Dendritic cell treated with granulocyte-macrophage colony-stimulating factor and Interleukin-4, amounts not matched to agents 40 ng/mL and 50 ng/mL, for 4 days (primary cell): ENCODE measurements at regions not wholly inside any gene's neighbourhood (a gene's known extent, or its start where the extent isn't known, plus 50 kb on each side); places are given as distances from the start of the nearest gene placed in this dataset.

Experiments used
- H3K27ac Mint-ChIP-seq: one replicate; pipeline ENCODE4 v1.8.0; 2022; ENCODE audit warnings: mild to moderate bottlenecking, mixed read lengths
- H3K27me3 Mint-ChIP-seq: one replicate; pipeline ENCODE4 v1.8.0; 2022; ENCODE audit warnings: mild to moderate bottlenecking, mixed read lengths
- H3K36me3 Mint-ChIP-seq: one replicate; pipeline ENCODE4 v1.8.0; 2022; ENCODE audit warnings: low read depth, mixed read lengths
- H3K4me1 Mint-ChIP-seq: one replicate; pipeline ENCODE4 v1.8.0; 2022; ENCODE audit warnings: low read depth, mixed read lengths
- H3K4me3 Mint-ChIP-seq: one replicate; pipeline ENCODE4 v1.8.0; 2022; ENCODE audit warnings: mild to moderate bottlenecking, moderate library complexity, mixed read lengths
- H3K9me3 Mint-ChIP-seq: one replicate; pipeline ENCODE4 v1.8.0; 2022; ENCODE audit warnings: mixed read lengths
- intact Hi-C: fragments of 100-400 bp; cut with micrococcal nuclease; formaldehyde crosslinking; loops from one replicate; pipeline ENCODE4 v1.15.0; 2022

DNA sequence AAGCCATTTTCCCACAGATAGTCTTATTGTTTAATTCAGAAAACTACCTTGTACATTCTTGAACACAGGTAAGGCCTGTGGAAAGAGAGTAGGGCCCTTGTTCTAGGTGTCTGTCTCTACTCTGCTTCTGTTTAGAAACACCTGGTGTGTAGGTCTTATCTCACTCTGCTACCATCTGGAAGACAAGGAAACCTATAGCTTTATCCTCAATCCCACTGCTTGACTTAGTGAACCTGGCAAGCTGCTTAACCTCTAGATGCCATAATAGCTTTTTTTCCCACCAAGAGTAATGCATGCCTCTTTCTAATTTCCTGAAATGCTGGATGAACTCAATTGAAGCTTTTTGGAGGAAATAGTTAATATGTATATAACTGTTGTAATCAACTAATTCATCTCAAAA is 82.6 kb upstream of the RAP2B start:
- no peak overlapping the region for H3K27ac Mint-ChIP-seq
- intact Hi-C loops = no loop called here
- H3K9me3 Mint-ChIP-seq = no peaks in the 10 kb centered on the region
- peaks cover 5% of the 10 kb centered on the region for H3K4me1 Mint-ChIP-seq
- no peaks in the 10 kb centered on the region for H3K36me3 Mint-ChIP-seq
- H3K4me3 Mint-ChIP-seq = no peak overlapping the region
- H3K27me3 Mint-ChIP-seq = no peaks in the 10 kb centered on the region

DNA sequence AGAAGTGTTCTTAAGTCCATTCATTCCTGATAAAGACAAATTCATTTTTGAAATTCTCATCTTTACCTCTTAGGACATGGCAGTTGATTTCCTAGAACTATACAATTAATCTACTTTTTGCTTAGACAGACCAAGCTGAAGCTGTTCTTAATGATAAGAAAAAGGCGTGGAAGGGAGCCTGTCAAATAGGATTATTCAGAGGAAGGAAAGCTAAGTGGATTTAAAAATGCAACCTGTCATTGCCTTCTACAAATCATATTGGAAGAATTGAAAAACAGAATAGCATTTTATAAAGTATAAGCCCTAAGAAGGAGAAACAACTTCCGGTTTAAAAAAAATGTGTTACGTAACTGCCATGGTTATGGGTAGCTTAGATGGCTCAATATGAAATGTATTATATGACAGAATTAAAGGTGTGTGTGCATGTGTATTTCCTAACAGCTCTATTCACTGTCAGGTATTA is 81.2 kb upstream of the RAP2B start:
- H3K27me3 Mint-ChIP-seq = no peaks in the 10 kb centered on the region
- H3K27ac Mint-ChIP-seq = no peak overlapping the region
- no peaks in the 10 kb centered on the region for H3K36me3 Mint-ChIP-seq

DNA sequence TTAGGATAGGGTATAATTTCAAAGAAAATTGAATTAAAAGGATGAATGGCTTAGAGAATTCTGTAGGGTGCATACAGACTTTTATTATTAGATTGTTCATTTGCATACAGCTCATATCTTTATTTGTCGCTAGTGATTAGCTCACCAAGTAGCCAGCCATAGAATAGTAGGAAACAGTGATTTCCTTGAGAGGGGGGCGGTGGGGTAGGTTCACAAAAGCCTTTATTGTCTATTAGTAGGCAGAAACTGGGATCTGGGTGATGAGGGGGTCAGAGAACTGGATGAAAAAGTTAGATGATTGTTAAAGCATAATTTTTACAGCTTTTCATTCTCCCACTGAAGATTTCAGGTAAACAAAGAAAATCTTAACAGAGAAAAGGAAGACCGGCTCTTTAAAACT is 77.6 kb upstream of the RAP2B start:
- no peaks in the 10 kb centered on the region for H3K36me3 Mint-ChIP-seq
- no peak overlapping the region for H3K4me3 Mint-ChIP-seq
- intact Hi-C loops = no loop called here
- no peaks in the 10 kb centered on the region for H3K4me1 Mint-ChIP-seq
- H3K9me3 Mint-ChIP-seq = no peaks in the 10 kb centered on the region
- no peak overlapping the region for H3K27ac Mint-ChIP-seq
- H3K27me3 Mint-ChIP-seq = no peaks in the 10 kb centered on the region

More for the DNA sequence above, 81.2 kb upstream of the RAP2B start:
- H3K9me3 Mint-ChIP-seq = no peaks in the 10 kb centered on the region
- intact Hi-C loops = no loop called here
- H3K4me3 Mint-ChIP-seq = no peak overlapping the region
- no peaks in the 10 kb centered on the region for H3K4me1 Mint-ChIP-seq

DNA sequence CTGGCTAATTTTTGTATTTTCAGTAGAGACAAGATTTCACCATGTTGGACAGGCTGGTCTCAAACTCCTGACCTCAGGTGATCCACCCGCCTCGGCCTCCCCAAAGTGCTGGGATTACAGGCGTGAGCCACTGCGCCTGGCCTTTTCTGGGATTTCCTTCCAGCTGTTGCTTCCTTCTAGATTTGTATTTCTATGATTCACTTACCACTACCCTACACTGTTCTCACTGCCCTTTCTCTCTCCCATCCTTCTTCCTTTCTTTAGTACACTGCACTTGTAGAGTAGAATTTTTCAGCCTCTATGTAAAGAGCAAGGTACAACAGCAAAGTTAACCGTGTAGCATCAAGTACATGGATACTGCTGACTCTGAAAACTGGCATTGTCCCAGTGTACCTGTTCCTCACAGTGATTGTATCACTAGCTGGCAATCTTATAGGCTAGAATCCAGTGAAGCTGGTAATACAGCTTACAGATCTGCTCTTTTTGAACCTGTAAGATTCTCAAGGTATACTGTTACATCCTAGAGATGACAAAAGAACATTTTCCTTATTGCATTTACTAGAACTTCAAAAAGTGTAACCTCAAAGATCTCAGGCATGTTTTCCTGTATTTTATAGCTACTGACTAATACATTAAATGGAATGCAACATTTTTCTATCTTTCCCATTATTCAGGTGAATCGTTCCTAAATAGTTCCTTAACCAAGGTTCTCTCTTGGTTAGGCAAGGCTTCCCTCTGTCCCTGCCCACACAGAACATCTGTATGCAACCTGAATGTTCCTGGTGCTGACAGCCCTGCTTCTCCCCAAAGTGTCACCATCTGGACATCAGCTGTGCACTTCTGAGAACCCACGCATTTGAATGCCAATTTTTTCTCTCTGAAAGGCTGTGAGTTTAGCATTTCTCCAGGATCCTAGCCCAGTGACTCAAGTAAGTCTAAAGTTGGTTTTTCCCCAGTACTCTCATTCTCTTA is 74.1 kb upstream of the RAP2B start:
- Mint-ChIP-seq H3K4me3 (no peak overlapping the region), H3K36me3 (no peaks in the 10 kb centered on the region), H3K27me3 (no peaks in the 10 kb centered on the region), H3K9me3 (no peaks in the 10 kb centered on the region), H3K27ac (no peak overlapping the region), H3K4me1 (no peaks in the 10 kb centered on the region)
- intact Hi-C loops = no loop called here

DNA sequence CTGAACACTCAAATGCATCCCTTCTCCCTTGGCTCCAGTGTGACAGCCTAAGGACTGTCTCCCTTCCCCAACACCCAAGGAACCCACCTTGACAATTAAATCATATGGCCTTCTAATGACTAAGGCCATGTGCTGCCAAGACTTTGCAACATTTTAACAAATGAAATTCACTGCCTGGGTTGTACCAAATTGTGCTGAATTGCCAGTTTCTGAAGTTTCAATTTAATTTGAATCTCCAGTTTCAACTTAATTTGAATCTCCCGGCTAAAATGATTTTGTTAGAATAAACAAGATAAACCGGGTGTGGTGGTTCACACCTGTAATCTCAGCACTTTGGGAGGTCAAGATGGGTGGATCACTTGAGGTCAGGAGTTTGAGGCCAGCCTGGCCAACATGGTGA is 72.4 kb upstream of the RAP2B start:
- no peak overlapping the region for H3K4me3 Mint-ChIP-seq
- intact Hi-C loops = no loop called here

DNA sequence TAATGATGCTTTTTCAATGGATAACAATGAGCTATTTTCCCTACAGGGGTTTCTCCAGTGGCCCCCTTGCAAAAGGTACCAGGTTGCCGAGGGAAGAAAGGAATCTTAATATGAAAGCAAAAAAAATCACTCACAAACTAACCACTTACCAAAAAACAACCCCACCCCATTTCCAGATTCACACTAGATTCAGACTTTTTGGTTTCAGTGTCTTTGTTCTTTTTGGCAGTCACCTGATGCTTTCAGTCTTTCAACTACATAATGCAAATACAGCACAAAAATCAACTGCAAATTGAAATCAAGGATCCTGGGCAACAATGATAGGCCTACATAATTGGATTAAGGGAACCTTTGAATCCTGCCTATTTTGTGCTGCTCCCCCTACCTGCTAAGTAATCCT is 71.1 kb upstream of the RAP2B start:
- Mint-ChIP-seq H3K27ac (no peak overlapping the region), H3K27me3 (no peaks in the 10 kb centered on the region), H3K9me3 (no peaks in the 10 kb centered on the region), H3K4me1 (no peaks in the 10 kb centered on the region), H3K36me3 (no peaks in the 10 kb centered on the region), H3K4me3 (no peak overlapping the region)
- intact Hi-C loops = no loop called here

More for the DNA sequence above, 72.4 kb upstream of the RAP2B start:
- Mint-ChIP-seq H3K36me3 (no peaks in the 10 kb centered on the region), H3K27ac (no peak overlapping the region), H3K9me3 (no peaks in the 10 kb centered on the region), H3K4me1 (no peaks in the 10 kb centered on the region), H3K27me3 (no peaks in the 10 kb centered on the region)

DNA sequence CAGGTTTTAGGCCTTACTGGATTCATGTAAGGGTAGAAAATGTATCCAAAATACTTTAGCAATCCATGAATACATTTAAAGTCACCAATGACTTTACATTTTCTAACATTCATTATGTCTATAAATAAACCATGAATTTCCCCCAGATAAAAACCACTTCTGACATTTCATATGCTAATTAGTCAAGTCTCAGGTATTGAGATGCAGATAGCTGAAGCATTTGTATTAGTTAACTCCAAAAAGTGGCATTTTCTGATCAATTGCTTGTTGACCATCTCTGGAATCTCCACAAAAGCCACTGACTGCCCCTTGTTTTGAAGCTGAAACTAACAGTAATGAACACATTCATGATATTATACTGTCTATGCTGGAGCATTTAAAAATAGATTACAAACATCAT is 68.4 kb upstream of the RAP2B start:
- Mint-ChIP-seq H3K27me3 (no peaks in the 10 kb centered on the region), H3K9me3 (no peaks in the 10 kb centered on the region), H3K27ac (no peak overlapping the region), H3K36me3 (no peaks in the 10 kb centered on the region), H3K4me1 (no peaks in the 10 kb centered on the region), H3K4me3 (no peak overlapping the region)
- intact Hi-C loops = no loop called here

DNA sequence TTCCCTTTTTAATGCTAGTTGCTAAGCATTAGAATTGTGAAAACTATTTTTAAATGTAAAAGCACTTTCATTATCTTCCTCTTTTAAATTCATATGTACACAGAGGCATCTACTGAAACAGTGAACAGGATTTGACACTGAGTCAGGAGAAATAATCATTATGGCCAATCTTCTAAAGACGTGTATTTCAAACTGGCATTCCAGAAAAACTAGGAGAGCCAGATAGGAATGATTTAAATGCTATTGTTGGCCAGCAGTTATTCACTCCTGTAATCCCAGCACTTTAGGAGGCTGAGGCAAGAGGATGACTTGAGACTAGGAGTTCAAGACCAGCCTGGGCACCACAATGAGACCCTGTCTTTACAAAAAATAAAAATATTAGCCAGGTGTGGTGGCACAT is 67.6 kb upstream of the RAP2B start:
- no peaks in the 10 kb centered on the region for H3K4me1 Mint-ChIP-seq
- no peak overlapping the region for H3K27ac Mint-ChIP-seq
- intact Hi-C loops = no loop called here
- no peak overlapping the region for H3K4me3 Mint-ChIP-seq
- H3K9me3 Mint-ChIP-seq = no peaks in the 10 kb centered on the region
- no peaks in the 10 kb centered on the region for H3K36me3 Mint-ChIP-seq
- no peaks in the 10 kb centered on the region for H3K27me3 Mint-ChIP-seq

DNA sequence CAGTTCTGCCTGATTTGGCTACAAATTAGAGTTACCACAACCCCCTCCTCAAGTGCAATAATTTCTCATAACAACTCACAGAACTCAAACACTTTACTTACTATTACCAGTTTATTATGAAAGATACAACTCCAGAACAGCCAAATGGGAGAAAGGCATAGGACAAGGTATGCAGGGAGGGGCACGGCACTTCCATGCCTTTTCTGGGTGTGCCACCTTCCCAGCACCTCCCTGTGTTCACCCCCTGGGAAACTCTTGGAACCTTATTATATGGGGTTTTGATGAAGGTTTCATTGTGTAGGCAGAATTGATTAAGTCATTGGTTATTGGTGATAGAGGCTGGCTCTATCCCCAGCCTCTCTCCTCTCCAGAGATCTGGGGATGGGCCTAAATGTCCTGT is 66.6 kb upstream of the RAP2B start:
- intact Hi-C loops = no loop called here
- Mint-ChIP-seq H3K27ac (no peak overlapping the region), H3K4me1 (no peaks in the 10 kb centered on the region), H3K36me3 (no peaks in the 10 kb centered on the region), H3K27me3 (no peaks in the 10 kb centered on the region), H3K4me3 (no peak overlapping the region), H3K9me3 (no peaks in the 10 kb centered on the region)

DNA sequence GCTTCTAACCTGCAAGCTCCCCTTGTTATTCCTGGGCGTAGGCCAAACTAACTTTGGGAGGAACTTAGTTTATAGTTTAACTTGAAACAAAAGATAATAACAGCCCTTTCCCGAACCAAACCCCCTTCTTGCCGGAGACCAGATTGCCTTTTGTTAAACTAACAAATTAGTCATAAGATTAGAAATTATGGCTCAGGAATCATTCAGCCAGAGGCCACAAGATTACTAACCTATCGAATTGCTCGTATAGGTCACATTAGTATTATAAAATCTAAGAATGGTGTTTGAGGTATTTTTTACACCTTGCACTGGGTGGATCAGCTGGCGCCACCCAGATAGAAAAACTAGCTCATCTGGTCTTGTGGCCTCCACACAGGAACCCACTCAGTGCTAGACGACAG is 65.3 kb upstream of the RAP2B start:
- H3K36me3 Mint-ChIP-seq = no peaks in the 10 kb centered on the region
- no peaks in the 10 kb centered on the region for H3K4me1 Mint-ChIP-seq
- no peaks in the 10 kb centered on the region for H3K9me3 Mint-ChIP-seq
- H3K4me3 Mint-ChIP-seq = no peak overlapping the region
- intact Hi-C loops = no loop called here
- no peaks in the 10 kb centered on the region for H3K27me3 Mint-ChIP-seq
- no peak overlapping the region for H3K27ac Mint-ChIP-seq

DNA sequence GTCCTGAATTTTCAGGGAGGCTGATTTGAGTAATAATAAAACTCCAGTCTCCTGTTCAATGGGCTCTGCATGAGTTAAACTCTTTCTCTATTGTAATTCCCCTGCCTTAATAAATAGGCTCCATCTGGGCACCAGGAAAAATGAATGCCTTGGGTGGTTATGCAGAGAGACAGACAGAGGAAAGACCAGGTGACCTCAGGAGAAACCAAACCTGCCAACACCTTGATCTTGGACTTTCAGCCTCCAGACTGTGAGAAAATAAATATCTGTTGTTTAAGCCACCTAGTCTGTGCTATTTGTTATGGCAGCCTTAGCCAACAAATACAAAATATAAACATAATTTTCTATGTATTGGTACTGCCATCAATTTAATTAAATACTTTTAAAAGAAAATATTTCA is 64.8 kb upstream of the RAP2B start:
- intact Hi-C loops = no loop called here

DNA sequence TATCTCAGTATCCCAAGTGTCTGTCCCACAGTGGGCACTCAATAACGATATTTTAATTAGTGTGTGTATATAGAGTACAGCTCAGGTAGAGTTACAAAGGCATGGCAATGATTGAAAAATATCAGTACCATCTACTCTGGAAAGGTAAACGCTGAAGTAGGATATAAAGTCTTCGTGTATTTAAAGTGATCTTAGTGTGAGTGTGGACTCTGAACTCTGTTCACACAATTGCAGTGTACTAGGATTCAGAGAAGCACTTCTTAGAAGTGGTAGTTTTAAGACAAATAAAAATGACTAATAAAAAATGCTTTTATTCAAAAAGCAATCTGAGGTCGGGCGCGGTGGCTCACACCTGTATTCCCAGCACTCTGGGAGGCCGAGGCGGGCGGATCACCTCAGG is 62.9 kb upstream of the RAP2B start:
- Mint-ChIP-seq H3K27me3 (no peaks in the 10 kb centered on the region), H3K9me3 (no peaks in the 10 kb centered on the region), H3K27ac (no peak overlapping the region), H3K36me3 (no peaks in the 10 kb centered on the region), H3K4me3 (no peak overlapping the region), H3K4me1 (no peaks in the 10 kb centered on the region)
- intact Hi-C loops = no loop called here

More for the DNA sequence above, 64.8 kb upstream of the RAP2B start:
- H3K9me3 Mint-ChIP-seq = no peaks in the 10 kb centered on the region
- no peak overlapping the region for H3K4me3 Mint-ChIP-seq
- H3K4me1 Mint-ChIP-seq = no peaks in the 10 kb centered on the region
- H3K36me3 Mint-ChIP-seq = no peaks in the 10 kb centered on the region
- H3K27ac Mint-ChIP-seq = no peak overlapping the region
- no peaks in the 10 kb centered on the region for H3K27me3 Mint-ChIP-seq

DNA sequence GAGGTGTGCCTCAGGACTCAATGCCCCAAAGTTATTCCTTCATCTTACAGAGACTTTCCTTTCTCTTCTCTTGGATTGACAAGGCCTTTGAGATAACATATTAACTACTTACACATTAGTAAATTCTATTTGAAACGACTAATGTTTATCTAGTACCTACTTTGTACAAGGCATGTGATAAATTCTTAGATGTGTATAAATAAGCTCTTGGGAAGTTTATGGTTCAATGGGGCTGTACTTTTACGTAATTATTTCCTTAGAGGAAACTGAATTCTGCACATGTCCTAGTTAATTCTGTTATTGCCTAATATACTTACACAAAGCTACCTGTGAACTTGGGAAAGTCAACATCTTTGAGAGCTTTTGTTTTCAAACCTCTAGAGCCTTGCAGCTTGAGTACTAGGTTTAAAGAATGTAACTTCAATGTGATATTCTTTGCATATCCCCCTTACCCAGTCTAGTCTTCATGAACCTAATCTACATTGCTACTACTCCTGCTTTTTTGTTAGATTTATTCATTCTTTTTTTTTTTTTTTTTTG is 58.5 kb upstream of the RAP2B start:
- no peaks in the 10 kb centered on the region for H3K9me3 Mint-ChIP-seq
- intact Hi-C loops = no loop called here
- H3K4me3 Mint-ChIP-seq = no peak overlapping the region
- no peak overlapping the region for H3K27ac Mint-ChIP-seq
- H3K4me1 Mint-ChIP-seq = no peaks in the 10 kb centered on the region
- no peaks in the 10 kb centered on the region for H3K27me3 Mint-ChIP-seq
- H3K36me3 Mint-ChIP-seq = no peaks in the 10 kb centered on the region

DNA sequence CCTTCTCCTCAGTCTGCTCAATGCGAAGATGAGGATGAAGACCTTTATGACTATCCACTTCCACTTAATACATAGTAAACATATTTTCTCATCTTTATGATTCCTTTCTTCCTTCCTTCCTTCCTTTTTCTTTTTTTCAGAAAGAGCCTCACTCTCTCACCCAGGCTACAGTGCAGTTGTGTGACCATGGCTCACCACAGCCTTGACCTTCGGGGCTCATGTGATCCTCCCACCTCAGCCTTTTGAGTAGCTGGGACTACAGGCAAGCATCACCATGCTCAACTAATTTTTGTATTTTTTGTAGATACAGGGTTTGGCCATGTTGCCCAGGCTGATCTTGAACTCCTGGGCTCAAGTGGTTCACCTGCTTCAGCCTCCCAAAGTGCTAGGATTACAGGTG is 52.0 kb upstream of the RAP2B start:
- intact Hi-C loops = no loop called here
- Mint-ChIP-seq H3K27me3 (no peaks in the 10 kb centered on the region), H3K4me3 (no peak overlapping the region), H3K27ac (no peak overlapping the region), H3K4me1 (peaks cover 11% of the 10 kb centered on the region), H3K9me3 (no peaks in the 10 kb centered on the region), H3K36me3 (no peaks in the 10 kb centered on the region)

DNA sequence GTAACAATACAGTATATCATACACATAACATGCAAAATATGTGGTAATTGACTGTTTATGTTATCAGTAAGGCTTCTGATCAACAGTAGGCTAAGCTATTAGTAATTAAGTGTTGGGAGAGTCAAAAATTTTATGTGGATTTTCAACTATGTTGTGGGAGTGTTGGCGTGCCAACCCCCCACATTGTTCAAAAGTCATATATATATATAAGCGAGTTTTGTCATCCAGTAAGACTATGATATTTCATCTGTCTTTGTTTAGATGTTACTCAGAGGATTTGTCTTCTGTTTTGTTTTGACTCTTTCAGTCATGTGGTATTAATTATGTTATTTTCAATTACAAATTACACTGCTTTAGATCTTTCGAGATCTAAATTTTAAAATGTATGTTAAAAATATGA is 51.0 kb upstream of the RAP2B start:
- Mint-ChIP-seq H3K4me1 (peaks cover 11% of the 10 kb centered on the region), H3K9me3 (no peaks in the 10 kb centered on the region), H3K27ac (no peak overlapping the region), H3K36me3 (no peaks in the 10 kb centered on the region), H3K4me3 (no peak overlapping the region), H3K27me3 (no peaks in the 10 kb centered on the region)
- intact Hi-C loops = no loop called here
